ENCODE measurements at regions not wholly inside any gene's neighbourhood (a gene's known extent, or its start where the extent isn't known, plus 50 kb on each side); places are given as distances from the start of the nearest gene placed in this dataset.

DNA sequence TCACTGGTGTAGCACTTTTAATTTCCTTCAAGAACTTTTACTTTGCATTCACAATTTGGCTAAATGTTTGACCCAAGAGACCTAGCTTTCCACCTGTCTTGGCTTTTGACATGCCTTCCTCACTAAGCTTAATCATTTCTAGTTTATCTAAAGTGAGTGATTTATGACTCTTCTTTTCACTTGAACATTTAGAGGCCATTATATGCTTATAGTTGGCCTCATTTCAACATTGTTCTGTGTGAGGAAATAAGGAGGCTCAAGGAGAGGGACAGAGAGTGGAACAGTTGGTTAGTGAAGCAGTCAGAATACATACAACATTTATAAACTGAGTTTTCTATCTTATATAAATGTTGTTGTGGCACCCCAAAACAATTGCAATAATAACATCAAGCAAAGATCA lies 489.3 kb upstream of the CDH2 start:
- Mint-ChIP-seq H3K27me3 (no peaks in the 10 kb centered on the region), H3K9me3 (peaks cover 5% of the 10 kb centered on the region), H3K27ac (no peak overlapping the region), H3K4me3 (no peak overlapping the region), H3K36me3 (ENCODE audit: low read depth) (no peaks in the 10 kb centered on the region), H3K4me1 (no peaks in the 10 kb centered on the region)
- ChIA-PET CTCF (no interaction called here), POLR2A (no interaction called here)
- DNase-seq (no peak), ATAC-seq (ENCODE audit: low read depth) (no peak)
- intact Hi-C loops (cut with micrococcal nuclease) = no loop called here
- TF ChIP-seq, protein P1, sequence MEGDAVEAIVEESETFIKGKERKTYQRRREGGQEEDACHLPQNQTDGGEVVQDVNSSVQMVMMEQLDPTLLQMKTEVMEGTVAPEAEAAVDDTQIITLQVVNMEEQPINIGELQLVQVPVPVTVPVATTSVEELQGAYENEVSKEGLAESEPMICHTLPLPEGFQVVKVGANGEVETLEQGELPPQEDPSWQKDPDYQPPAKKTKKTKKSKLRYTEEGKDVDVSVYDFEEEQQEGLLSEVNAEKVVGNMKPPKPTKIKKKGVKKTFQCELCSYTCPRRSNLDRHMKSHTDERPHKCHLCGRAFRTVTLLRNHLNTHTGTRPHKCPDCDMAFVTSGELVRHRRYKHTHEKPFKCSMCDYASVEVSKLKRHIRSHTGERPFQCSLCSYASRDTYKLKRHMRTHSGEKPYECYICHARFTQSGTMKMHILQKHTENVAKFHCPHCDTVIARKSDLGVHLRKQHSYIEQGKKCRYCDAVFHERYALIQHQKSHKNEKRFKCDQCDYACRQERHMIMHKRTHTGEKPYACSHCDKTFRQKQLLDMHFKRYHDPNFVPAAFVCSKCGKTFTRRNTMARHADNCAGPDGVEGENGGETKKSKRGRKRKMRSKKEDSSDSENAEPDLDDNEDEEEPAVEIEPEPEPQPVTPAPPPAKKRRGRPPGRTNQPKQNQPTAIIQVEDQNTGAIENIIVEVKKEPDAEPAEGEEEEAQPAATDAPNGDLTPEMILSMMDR (IDR thresholded peaks at IDR 0.05) = no peak

DNA sequence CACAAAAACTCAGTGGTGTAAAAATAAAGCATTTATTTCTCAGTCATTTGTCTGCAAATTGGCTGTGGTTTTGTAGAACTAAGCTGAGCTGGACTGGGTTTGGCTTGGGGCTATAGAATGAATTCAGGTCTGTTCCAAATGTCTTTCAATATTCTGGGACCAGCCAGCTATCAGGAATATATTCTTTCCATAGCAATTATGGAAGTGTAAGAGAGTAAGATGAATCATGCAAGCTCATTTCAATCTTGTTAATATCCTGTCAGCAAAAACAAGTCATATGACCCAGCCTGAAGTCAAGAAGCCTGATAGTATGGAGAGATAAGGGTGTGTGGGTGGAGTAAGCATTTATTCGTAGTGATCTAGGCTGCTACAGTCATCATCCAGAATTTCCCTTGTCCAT lies 481.0 kb upstream of the CDH2 start:
- ChIA-PET CTCF (no interaction called here), POLR2A (no interaction called here)
- H3K27me3 Mint-ChIP-seq = no peaks in the 10 kb centered on the region
- ATAC-seq (ENCODE audit: low read depth) (no peak), DNase-seq (no peak)
- H3K36me3 Mint-ChIP-seq (ENCODE audit: low read depth) = no peaks in the 10 kb centered on the region
- H3K4me1 Mint-ChIP-seq = no peaks in the 10 kb centered on the region
- TF ChIP-seq, protein P1 (IDR thresholded peaks at IDR 0.05) = no peak
- no peak overlapping the region for H3K27ac Mint-ChIP-seq
- H3K9me3 Mint-ChIP-seq = peaks cover 7% of the 10 kb centered on the region
- intact Hi-C loops (cut with micrococcal nuclease) = no loop called here
- H3K4me3 Mint-ChIP-seq = no peak overlapping the region

DNA sequence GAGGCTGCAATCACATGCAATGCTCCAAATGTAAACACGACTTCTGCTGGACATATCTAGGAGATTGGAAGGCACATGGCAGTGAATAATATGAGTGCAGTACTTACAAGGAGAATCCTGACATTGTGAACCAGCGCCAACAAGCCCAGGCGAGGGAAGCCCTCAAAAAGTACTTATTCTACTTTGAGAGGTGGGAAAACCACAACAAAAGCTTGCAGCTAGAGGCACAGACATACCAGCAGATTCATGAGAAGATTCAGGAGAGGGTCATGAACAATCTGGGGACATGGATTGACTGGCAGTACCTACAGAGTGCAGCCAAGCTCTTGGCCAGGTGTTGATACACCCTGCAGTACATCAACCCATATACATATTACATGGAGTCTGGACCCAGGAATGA lies 475.7 kb upstream of the CDH2 start:
- Mint-ChIP-seq H3K27ac (no peak overlapping the region), H3K4me3 (no peak overlapping the region), H3K27me3 (no peaks in the 10 kb centered on the region), H3K36me3 (ENCODE audit: low read depth) (no peaks in the 10 kb centered on the region), H3K4me1 (no peaks in the 10 kb centered on the region), H3K9me3 (peaks cover 15% of the 10 kb centered on the region)
- DNase-seq (no peak), ATAC-seq (ENCODE audit: low read depth) (no peak)
- intact Hi-C loops (cut with micrococcal nuclease) = no loop called here
- TF ChIP-seq, protein P1 (IDR thresholded peaks at IDR 0.05) = no peak
- CTCF ChIA-PET = no interaction called here
- POLR2A ChIA-PET = no interaction called here

DNA sequence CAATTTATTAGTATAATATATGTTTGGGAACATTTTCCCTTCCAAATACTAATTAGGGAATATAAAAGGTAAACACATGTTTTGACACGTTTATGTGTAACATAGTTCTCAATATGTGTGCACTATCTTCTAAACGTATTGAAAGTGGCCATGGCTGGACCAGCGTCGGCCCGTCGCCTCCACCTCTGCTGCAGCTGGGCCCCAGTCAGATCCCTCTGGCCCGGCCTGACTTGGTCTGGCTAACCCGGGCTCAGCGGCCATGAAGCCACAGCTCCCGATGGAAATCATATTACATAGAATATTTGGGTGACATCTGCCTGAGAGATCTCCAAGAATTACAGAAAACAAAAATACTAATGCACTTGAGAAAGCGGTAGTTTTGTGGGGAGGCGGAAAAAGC lies 474.4 kb upstream of the CDH2 start:
- intact Hi-C loops (cut with micrococcal nuclease) = no loop called here
- Mint-ChIP-seq H3K27ac (no peak overlapping the region), H3K9me3 (peaks cover 12% of the 10 kb centered on the region), H3K4me3 (no peak overlapping the region), H3K4me1 (no peaks in the 10 kb centered on the region), H3K36me3 (ENCODE audit: low read depth) (no peaks in the 10 kb centered on the region), H3K27me3 (no peaks in the 10 kb centered on the region)
- ChIA-PET POLR2A (no interaction called here), CTCF (no interaction called here)
- no peak for DNase-seq
- ATAC-seq (ENCODE audit: low read depth) = no peak
- TF ChIP-seq, protein P1 (IDR thresholded peaks at IDR 0.05) = no peak

DNA sequence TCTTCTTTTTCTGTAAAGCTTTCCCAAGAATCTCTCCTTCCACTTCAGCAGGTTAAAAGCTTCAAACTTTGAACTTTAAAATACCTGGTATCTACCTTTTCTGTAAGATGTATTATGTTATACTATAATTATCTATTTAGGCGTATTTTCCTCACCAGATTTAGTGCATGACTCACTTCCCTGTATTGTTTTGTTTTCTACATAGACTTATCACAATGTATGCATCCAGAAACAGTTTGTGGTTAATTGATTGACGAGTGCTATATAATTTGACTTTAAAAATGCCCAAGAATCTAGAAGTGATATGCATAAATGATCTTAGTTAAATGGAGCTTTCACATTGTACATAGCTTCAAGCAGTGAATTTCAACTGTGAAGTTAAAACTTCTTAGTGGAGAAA lies 473.9 kb upstream of the CDH2 start:
- POLR2A ChIA-PET = no interaction called here

More for the DNA sequence above, 473.9 kb upstream of the CDH2 start:
- H3K27ac Mint-ChIP-seq = no peak overlapping the region
- TF ChIP-seq, protein P1 (IDR thresholded peaks at IDR 0.05) = no peak
- peaks cover 12% of the 10 kb centered on the region for H3K9me3 Mint-ChIP-seq
- no peaks in the 10 kb centered on the region for H3K4me1 Mint-ChIP-seq
- intact Hi-C loops (cut with micrococcal nuclease) = no loop called here
- H3K27me3 Mint-ChIP-seq = no peaks in the 10 kb centered on the region
- H3K36me3 Mint-ChIP-seq (ENCODE audit: low read depth) = no peaks in the 10 kb centered on the region
- H3K4me3 Mint-ChIP-seq = no peak overlapping the region
- DNase-seq (no peak), ATAC-seq (ENCODE audit: low read depth) (no peak)
- CTCF ChIA-PET = no interaction called here
